CD4-positive, alpha-beta memory T cell (primary cell): ENCODE measurements at regions not wholly inside any gene's neighbourhood (a gene's known extent, or its start where the extent isn't known, plus 50 kb on each side); places are given as distances from the start of the nearest gene placed in this dataset.

Source experiments
- CTCF ChIA-PET: fragments of 350-600 bp; sonication (Branson Sonifier 250); formaldehyde crosslinking; loops from one replicate; lab custom pipeline; 2021; ENCODE audit warnings: inconsistent platforms; ENCODE audit not compliant: partially characterized antibody; lab: Charles Lee
- POLR2A ChIA-PET: fragments of 350-600 bp; sonication (Branson Sonifier 250); formaldehyde crosslinking; loops from one replicate; lab custom pipeline; 2021; ENCODE audit not compliant: partially characterized antibody; lab: Charles Lee
- DNase-seq, 5 donors: peaks; one replicate each; pipeline versions ENCODE4 v3.0.0 to v3.0.0-alpha.2; 2020 to 2022; ENCODE audit warnings: mixed read lengths in 1 of 5
- H3K27ac ChIP-seq: one replicate; pipeline ENCODE4 v1.7.0; 2013; ENCODE audit warnings: low read depth, low read length
- H3K27me3 ChIP-seq: 2 replicates; pipeline ENCODE4 v1.7.0; 2013; ENCODE audit warnings: mild to moderate bottlenecking, low read length, moderate library complexity; ENCODE audit not compliant: insufficient read depth
- H3K36me3 ChIP-seq: 2 replicates; pipeline ENCODE4 v1.7.0; 2013; ENCODE audit warnings: mild to moderate bottlenecking, low read length, moderate library complexity; ENCODE audit not compliant: insufficient read depth
- H3K4me1 ChIP-seq: 2 replicates; pipeline ENCODE4 v1.7.0; 2013; ENCODE audit warnings: mild to moderate bottlenecking, low read length, moderate library complexity; ENCODE audit not compliant: insufficient read depth
- H3K4me3 ChIP-seq, 2 donors: one replicate each; pipeline ENCODE4 v1.7.0; 2013; ENCODE audit warnings: low read length in 2 of 2, mild to moderate bottlenecking in 1 of 2
- H3K9me3 ChIP-seq, 2 donors: one replicate each; pipeline ENCODE4 v1.7.0; 2013; ENCODE audit warnings: low read length in 2 of 2, control low read depth in 1 of 2; ENCODE audit not compliant: control insufficient read depth in 1 of 2
- H3K27ac Mint-ChIP-seq, 7 donors: one replicate each; pipeline ENCODE4 v1.8.0; 2020 to 2021; ENCODE audit warnings: mixed read lengths in 7 of 7, mild to moderate bottlenecking in 6 of 7, inconsistent platforms in 3 of 7, moderate library complexity in 3 of 7
- H3K27me3 Mint-ChIP-seq, 2 donors: one replicate each; pipeline ENCODE4 v1.8.0; 2020 to 2021; ENCODE audit warnings: mixed read lengths in 2 of 2
- H3K36me3 Mint-ChIP-seq, 2 donors: one replicate each; pipeline ENCODE4 v1.8.0; 2020 to 2021; ENCODE audit warnings: mixed read lengths in 2 of 2, inconsistent platforms in 1 of 2, mild to moderate bottlenecking in 1 of 2
- H3K4me1 Mint-ChIP-seq, 4 donors: one replicate each; pipeline ENCODE4 v1.8.0; 2020 to 2021; ENCODE audit warnings: mixed read lengths in 4 of 4, mild to moderate bottlenecking in 1 of 4
- H3K4me3 Mint-ChIP-seq, 8 donors: one replicate each; pipeline ENCODE4 v1.8.0; 2020 to 2021; ENCODE audit warnings: mixed read lengths in 8 of 8, mild to moderate bottlenecking in 7 of 8, moderate library complexity in 6 of 8, inconsistent platforms in 3 of 8
- H3K9me3 Mint-ChIP-seq, 8 donors: one replicate each; pipeline ENCODE4 v1.8.0; 2020 to 2021; ENCODE audit warnings: mixed read lengths in 8 of 8, mild to moderate bottlenecking in 5 of 8, inconsistent platforms in 3 of 8, moderate library complexity in 1 of 8
- intact Hi-C: fragments of 100-400 bp; cut with micrococcal nuclease; formaldehyde crosslinking; loops from one replicate; pipeline ENCODE4 v1.15.1; 2023

DNA sequence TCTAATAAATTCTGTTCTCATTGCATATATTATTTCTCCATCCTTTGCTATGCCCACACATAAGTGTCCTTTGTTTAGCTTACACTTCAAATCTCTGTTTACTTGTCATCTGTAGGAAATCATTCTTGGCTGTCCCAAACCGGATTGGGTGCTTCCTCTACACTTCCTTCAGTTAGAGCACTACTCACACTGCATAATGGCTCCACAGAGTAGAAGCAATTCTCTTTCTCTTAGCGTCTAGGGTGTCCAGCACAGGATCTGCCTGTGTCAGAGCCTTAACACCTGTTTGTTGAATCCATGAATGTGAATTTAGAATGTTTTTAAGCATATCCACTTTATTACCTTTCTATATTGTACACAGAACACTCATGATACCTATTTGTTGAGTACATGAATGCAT lies 87.0 kb upstream of the BMP2 start:
- H3K27ac Mint-ChIP-seq, result no peak overlapping the region
- Histone ChIP-seq H3K9me3 (no peaks in the 10 kb centered on the region), H3K4me3 (no peak overlapping the region), H3K27ac (no peak overlapping the region), H3K27me3 (no peaks in the 10 kb centered on the region), H3K36me3 (no peaks in the 10 kb centered on the region), H3K4me1 (no peaks in the 10 kb centered on the region)
- H3K4me3 Mint-ChIP-seq, result no peak overlapping the region
- H3K9me3 Mint-ChIP-seq, result peaks cover 0 to 13% (median 4%) of the 10 kb centered on the region in 8 donors
- no peaks in the 10 kb centered on the region for H3K27me3 Mint-ChIP-seq
- ChIA-PET POLR2A (no interaction called here), CTCF (no interaction called here)
- H3K36me3 Mint-ChIP-seq, result no peaks in the 10 kb centered on the region
- no peaks in the 10 kb centered on the region for H3K4me1 Mint-ChIP-seq
- intact Hi-C loops, result no loop called here
- DNase-seq, result no peak

DNA sequence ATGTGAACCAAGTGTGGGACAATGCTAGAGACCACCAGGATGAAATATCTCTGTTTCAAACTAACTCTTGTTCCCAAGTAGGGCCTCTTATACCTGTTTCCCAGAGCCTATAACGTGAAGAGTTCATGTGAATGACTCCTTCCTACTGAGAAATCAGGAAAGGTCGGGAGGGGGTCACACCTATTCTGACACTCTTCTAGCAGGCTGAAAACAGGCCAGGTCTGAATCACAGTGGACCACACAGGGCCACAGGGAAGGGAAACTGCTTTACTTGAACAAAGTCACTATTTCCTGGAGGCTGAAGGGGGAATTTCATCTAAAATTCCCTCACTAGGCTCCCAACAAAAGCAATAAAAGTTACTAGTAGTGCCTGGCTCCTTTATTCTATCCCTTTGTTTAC lies 88.4 kb upstream of the BMP2 start:
- ChIA-PET POLR2A (no interaction called here), CTCF (no interaction called here)
- no peaks in the 10 kb centered on the region for H3K36me3 ChIP-seq
- Mint-ChIP-seq H3K27ac (no peak overlapping the region), H3K4me3 (no peak overlapping the region), H3K36me3 (no peaks in the 10 kb centered on the region), H3K9me3 (peaks cover 0 to 10% (median 4%) of the 10 kb centered on the region in 8 donors), H3K27me3 (no peaks in the 10 kb centered on the region), H3K4me1 (no peaks in the 10 kb centered on the region)
- no peak for DNase-seq
- H3K9me3 ChIP-seq, result no peaks in the 10 kb centered on the region
- intact Hi-C loops, result no loop called here
- H3K27me3 ChIP-seq, result no peaks in the 10 kb centered on the region
- no peaks in the 10 kb centered on the region for H3K4me1 ChIP-seq
- no peak overlapping the region for H3K27ac ChIP-seq
- H3K4me3 ChIP-seq, result no peak overlapping the region

DNA sequence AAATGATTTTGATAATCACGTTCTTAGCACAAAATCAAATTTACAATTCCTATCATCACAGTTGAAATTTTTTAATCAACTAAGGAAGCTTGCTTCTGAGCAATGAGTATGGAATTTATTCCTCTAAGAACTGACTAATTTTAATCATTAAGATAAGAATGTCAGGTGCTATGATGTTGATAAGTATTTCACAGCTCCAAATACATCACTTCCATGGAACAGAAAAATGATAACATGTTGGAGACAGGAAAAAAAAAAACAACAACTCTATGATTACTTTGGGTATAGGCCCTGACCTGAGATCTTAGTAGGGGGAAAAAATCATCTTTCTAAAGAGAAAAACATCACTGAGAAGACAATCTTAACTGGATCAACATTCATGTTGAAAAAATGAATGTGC lies 89.4 kb upstream of the BMP2 start:
- intact Hi-C loops, result no loop called here
- H3K4me1 ChIP-seq, result no peaks in the 10 kb centered on the region
- ChIA-PET POLR2A (no interaction called here), CTCF (no interaction called here)
- Mint-ChIP-seq H3K4me1 (no peaks in the 10 kb centered on the region), H3K4me3 (no peak overlapping the region), H3K9me3 (peaks cover 0 to 8% (median 4%) of the 10 kb centered on the region in 8 donors), H3K27me3 (no peaks in the 10 kb centered on the region), H3K27ac (no peak overlapping the region), H3K36me3 (no peaks in the 10 kb centered on the region)
- H3K4me3 ChIP-seq, result no peak overlapping the region
- no peak for DNase-seq
- no peaks in the 10 kb centered on the region for H3K27me3 ChIP-seq
- no peaks in the 10 kb centered on the region for H3K9me3 ChIP-seq
- H3K36me3 ChIP-seq, result no peaks in the 10 kb centered on the region
- H3K27ac ChIP-seq, result no peak overlapping the region

DNA sequence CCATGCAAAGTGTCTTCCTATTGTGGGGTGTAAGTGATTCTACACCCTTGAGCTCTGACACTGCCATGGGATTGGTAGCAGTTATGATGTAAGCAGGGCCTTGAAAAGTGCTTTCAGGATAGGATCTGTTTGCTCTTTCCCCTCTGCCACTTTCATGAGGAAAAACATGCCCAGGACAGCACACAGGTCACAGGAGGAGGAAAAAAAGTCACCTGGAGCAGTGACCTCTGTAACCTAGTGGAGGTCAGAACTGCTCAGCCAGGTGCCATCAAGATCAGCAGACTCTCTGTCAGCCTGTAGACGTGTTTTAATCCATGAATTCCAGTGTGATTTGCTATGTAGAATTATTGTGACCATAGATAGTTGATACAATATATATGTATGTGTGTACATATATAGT lies 92.7 kb upstream of the BMP2 start:
- Mint-ChIP-seq H3K27ac (no peak overlapping the region), H3K4me1 (no peaks in the 10 kb centered on the region), H3K36me3 (no peaks in the 10 kb centered on the region), H3K4me3 (no peak overlapping the region), H3K9me3 (peaks cover 0 to 16% (median 5%) of the 10 kb centered on the region in 8 donors), H3K27me3 (no peaks in the 10 kb centered on the region)
- POLR2A ChIA-PET, result no interaction called here
- DNase-seq, result no peak
- no peaks in the 10 kb centered on the region for H3K27me3 ChIP-seq
- no peak overlapping the region for H3K27ac ChIP-seq
- H3K4me1 ChIP-seq, result no peaks in the 10 kb centered on the region
- no peaks in the 10 kb centered on the region for H3K9me3 ChIP-seq
- no peaks in the 10 kb centered on the region for H3K36me3 ChIP-seq
- intact Hi-C loops, result no loop called here
- no peak overlapping the region for H3K4me3 ChIP-seq
- CTCF ChIA-PET, result no interaction called here

DNA sequence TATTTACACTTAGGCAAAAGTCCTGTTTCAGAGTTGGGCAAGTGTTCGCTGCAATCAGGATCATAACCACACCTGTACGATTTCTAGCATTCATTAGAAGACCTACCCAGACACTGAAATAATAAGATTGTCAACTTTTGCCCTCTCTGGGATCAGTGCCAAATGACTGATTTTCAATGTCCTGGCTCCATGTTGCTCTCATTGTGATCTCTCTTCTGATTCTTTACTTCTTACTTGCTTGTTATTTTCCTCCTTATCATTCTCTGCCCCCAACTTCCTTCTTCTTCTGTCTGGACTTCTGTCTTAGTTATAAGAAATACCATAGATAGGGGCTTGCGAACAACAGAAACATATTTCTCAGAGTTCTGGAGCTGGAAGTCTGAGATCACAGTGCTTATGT lies 94.4 kb upstream of the BMP2 start:
- H3K9me3 ChIP-seq, result no peaks in the 10 kb centered on the region
- intact Hi-C loops, result no loop called here
- CTCF ChIA-PET, result no interaction called here
- H3K27ac ChIP-seq, result no peak overlapping the region
- H3K27me3 Mint-ChIP-seq, result no peaks in the 10 kb centered on the region
- no peak for DNase-seq
- no peak overlapping the region for H3K4me3 ChIP-seq
- POLR2A ChIA-PET, result no interaction called here
- H3K27me3 ChIP-seq, result no peaks in the 10 kb centered on the region
- no peaks in the 10 kb centered on the region for H3K36me3 Mint-ChIP-seq
- no peaks in the 10 kb centered on the region for H3K36me3 ChIP-seq
- no peaks in the 10 kb centered on the region for H3K4me1 ChIP-seq
- no peak overlapping the region for H3K27ac Mint-ChIP-seq
- H3K4me1 Mint-ChIP-seq, result no peaks in the 10 kb centered on the region
- H3K4me3 Mint-ChIP-seq, result no peak overlapping the region
- peaks cover 0 to 16% (median 3%) of the 10 kb centered on the region in 8 donors for H3K9me3 Mint-ChIP-seq

DNA sequence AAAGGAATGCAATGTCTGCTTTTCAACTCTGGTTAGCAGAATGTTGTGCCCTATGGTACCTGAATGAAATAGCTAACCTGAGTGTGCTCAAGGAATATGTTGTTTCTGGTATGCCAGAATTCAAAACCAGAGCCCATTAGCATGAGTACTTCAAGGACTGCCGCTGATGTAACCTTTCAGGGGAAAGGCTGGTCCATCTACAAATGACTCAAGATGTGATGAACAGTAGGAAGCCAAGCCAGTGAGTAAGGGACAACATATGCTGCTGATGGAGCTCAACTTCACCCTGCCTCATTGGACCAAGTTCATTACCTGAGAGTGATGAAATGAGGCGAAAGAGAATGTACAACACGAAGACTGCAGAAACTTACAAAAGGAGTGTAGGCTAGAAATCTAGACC lies 95.7 kb upstream of the BMP2 start:
- intact Hi-C loops, result no loop called here
- no peaks in the 10 kb centered on the region for H3K27me3 Mint-ChIP-seq

DNA sequence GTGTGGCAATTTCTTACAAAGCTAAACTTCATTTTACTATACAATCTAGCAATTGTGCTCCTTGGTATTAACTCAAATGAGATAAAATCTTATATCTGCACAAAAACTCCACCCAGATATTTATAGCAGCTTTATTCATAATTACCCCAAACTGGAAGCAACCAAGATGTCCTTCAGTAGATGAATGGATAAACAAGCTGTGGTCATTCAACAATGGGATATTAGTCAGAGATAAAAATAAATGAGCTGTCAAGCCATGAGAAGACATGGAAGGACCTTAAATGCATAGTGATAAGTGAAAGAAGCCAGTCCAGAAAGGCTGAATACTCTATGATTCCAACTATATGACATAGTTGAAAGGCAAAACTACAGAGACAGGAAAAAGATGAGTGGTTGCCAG lies 98.9 kb upstream of the BMP2 start:
- Mint-ChIP-seq H3K4me1 (no peaks in the 10 kb centered on the region), H3K27ac (peak overlapping the region in 1 of 7 donors; percentile 8), H3K27me3 (no peaks in the 10 kb centered on the region), H3K36me3 (no peaks in the 10 kb centered on the region), H3K9me3 (peaks cover 0 to 22% (median 11%) of the 10 kb centered on the region in 8 donors), H3K4me3 (no peak overlapping the region)
- no peak overlapping the region for H3K27ac ChIP-seq
- intact Hi-C loops, result no loop called here
- no peaks in the 10 kb centered on the region for H3K4me1 ChIP-seq
- no peaks in the 10 kb centered on the region for H3K9me3 ChIP-seq
- no peak for DNase-seq
- no peaks in the 10 kb centered on the region for H3K27me3 ChIP-seq
- ChIA-PET POLR2A (no interaction called here), CTCF (no interaction called here)
- H3K4me3 ChIP-seq, result no peak overlapping the region
- no peaks in the 10 kb centered on the region for H3K36me3 ChIP-seq

More for the DNA sequence above, 95.7 kb upstream of the BMP2 start:
- H3K9me3 Mint-ChIP-seq, result peaks cover 0 to 16% (median 6%) of the 10 kb centered on the region in 8 donors
- no peaks in the 10 kb centered on the region for H3K36me3 ChIP-seq
- no peaks in the 10 kb centered on the region for H3K36me3 Mint-ChIP-seq
- H3K27ac ChIP-seq, result no peak overlapping the region
- no peaks in the 10 kb centered on the region for H3K27me3 ChIP-seq
- ChIA-PET CTCF (no interaction called here), POLR2A (no interaction called here)
- no peaks in the 10 kb centered on the region for H3K4me1 ChIP-seq
- no peaks in the 10 kb centered on the region for H3K9me3 ChIP-seq
- H3K4me3 ChIP-seq, result no peak overlapping the region
- H3K4me3 Mint-ChIP-seq, result no peak overlapping the region
- H3K4me1 Mint-ChIP-seq, result no peaks in the 10 kb centered on the region
- no peak for DNase-seq
- H3K27ac Mint-ChIP-seq, result no peak overlapping the region
